Loucy (cell line): ENCODE measurements at regions not wholly inside any gene's neighbourhood (a gene's known extent, or its start where the extent isn't known, plus 50 kb on each side); places are given as distances from the start of the nearest gene placed in this dataset.

Source experiments
- CTCF ChIP-seq: fragments of 200-600 bp; sonication (generic); conservative IDR thresholded peaks from 2 replicates; pipeline ENCODE4 v1.5.1; 2014; ENCODE audit warnings: mild to moderate bottlenecking, antibody characterized with exemption, low read length
- EZH2phosphoT487 ChIP-seq: fragments of 200-600 bp; IDR thresholded peaks from 2 replicates; pipeline ENCODE4 v1.6.1; 2018; ENCODE audit warnings: antibody characterized with exemption, mild to moderate bottlenecking, moderate library complexity, borderline replicate concordance

GRCh38 chr13:100838387-100838786, 163.8 kb upstream of the TMTC4 start:
- no peak for TF ChIP-seq CTCF
- TF ChIP-seq EZH2phosphoT487 = no peak
